ENCODE measurements at regions not wholly inside any gene's neighbourhood (a gene's known extent, or its start where the extent isn't known, plus 50 kb on each side); places are given as distances from the start of the nearest gene placed in this dataset.

DNA sequence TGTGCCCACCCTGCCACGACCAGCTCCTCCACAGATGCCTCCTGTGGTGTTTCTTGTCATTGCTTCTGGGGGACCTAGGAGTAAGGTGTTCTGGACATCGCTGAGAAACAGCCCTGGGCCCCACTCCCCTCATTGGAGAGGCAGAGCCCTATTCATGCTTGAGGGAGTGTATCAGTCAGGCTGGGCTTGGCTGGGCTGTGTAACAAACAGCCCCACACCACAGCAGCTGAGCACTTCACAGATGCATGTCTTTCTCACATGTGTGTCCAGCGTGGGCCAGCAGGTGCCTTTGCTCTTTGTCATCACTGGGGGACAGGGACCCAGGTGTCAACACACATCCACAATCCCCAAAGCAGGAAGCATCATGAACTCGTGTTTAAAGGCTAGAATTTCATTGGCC lies 65.1 kb upstream of the FBRSL1 start:
- DNase-seq (ENCODE audit: low read depth), result no peak

GRCh38 chr12:132423820-132424645 lies 65.9 kb upstream of the FBRSL1 start:
- no peak for DNase-seq (ENCODE audit: low read depth)

GRCh38 chr12:132423251-132423819 lies 66.6 kb upstream of the FBRSL1 start:
- DNase-seq (ENCODE audit: low read depth), result no peak

DNA sequence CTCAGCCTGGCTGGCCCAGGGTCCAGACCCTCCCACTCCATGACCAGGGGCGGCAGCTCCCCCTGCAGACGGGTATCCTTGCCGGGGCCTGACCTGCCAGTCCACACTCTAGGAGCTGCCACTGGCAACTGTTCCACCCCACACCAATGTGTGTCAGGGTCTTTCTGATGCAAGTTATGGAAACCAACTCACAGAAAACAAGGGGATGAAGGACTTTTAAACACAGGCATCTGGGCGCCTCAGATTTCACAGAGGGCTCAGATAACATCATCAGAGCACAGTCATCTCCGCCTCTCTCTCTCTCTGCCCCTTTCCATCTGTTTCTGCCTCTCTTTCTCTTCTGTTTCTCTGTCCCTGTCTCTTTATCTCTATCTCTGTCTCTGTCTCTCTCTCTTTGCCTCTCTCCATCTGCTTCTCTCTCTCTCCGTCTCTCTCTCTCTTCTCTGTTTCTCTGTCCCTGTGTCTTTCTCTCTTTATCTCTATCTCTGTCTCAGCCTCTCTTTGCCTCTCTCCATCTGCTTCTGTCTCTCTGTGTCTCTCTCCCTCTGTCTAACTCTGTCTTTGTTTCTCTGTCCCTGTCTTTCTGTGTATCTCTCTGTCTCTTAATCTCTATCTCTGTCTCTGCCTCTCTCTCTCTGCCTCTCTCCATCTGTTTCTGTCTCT lies 67.4 kb upstream of the FBRSL1 start:
- no peak for DNase-seq (ENCODE audit: low read depth)

- DNase-seq (ENCODE audit: low read depth), result no peak
These were observed 67.9 kb upstream of the FBRSL1 start for GRCh38 chr12:132422040-132422380.

GRCh38 chr12:132419631-132420246 lies 70.2 kb upstream of the FBRSL1 start:
- DNase-seq (ENCODE audit: low read depth), result no peak

DNA sequence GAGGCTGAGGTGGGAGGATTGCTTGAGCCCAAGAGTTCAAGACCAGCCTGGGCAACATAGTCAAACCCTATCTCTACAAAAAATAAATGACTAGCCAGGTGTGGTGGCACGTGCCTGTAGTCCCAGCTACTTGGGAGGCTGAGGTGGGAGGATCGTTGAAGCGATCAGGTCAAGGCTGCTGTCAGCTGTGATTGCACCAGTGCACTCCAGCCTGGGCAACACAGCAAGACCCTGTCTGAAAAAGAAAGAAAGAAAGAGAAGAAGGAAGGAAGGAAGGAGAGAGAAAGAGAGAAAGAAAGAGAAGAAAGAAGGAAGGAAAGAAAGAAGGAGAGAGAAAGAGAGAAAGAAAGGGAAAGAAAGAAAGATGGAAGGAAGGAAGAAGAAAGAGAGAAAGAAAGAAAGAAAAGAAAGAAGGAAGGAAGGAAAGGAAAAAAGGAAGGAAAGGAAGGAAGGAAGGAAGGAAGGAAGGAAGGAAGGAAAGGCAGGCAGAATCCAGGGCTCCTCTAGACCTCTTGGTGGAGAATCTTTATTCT lies 71.5 kb upstream of the FBRSL1 start:
- no peak for DNase-seq (ENCODE audit: low read depth)

DNA sequence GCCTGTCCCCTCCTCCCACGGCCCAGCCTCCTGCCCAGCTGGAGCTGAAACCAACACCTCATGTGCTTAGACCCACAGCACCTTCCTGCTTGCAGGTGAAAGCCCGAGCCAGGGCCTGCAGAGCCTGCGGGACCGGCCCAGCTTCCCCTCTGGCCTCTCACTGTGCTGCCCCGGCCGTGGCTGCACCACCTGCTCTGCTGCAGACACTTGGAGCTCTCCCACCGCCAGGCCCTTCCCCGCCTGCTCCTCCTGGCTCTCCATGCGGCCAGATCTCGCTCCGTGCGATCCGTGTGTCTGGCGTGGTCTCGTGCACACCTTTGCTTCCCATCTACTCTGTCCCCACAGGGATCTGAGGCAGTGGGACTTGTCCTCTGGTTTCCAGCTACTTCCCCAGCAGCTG lies 72.2 kb upstream of the FBRSL1 start:
- no peak for DNase-seq (ENCODE audit: low read depth)

- no peak for DNase-seq (ENCODE audit: low read depth)
These were observed 73.1 kb upstream of the FBRSL1 start for GRCh38 chr12:132416827-132417226.

GRCh38 chr12:132416121-132416673 lies 73.8 kb upstream of the FBRSL1 start:
- DNase-seq (ENCODE audit: low read depth), result no peak

DNA sequence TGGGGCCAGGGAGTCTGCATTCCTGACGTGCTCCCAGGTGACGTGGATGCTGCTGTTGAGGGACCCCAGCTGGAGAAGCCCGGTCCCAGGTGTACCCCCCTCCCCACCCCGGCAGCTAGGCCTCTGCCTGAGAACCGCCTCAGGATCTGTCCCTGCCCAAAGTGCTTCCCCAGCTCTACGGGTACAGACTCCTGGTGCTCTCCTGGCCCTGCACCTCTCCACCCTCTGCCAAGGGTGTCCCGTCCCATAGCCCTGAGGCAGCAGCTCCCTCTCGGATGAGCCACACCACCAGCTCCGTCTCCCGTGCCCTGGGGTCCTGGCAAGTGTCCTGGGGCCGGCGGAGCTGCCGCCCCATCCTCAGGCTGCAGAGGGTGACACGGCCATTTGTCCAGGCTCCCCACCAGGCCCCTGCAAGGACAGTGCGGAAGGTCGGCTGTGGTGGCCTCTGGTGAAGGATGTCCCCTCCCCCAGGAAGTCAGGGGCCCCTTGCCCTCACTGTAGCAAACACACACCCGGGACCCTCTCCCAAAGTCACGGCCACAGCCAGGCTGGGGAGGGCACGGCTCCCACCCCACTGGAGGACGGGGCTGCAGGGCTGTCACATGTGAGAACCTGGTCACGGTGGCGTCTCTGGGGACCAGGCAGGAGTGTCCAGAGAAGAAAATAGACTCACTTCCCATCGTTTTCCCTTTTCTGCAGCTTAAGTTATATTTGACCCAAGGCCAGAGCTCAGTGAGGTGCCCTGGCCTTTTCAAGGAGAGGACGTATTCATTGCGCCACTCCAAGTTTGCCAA lies 74.4 kb upstream of the FBRSL1 start:
- no peak for DNase-seq (ENCODE audit: low read depth)

- DNase-seq (ENCODE audit: low read depth), result peak; percentile 27
These were observed 75.2 kb upstream of the FBRSL1 start for GRCh38 chr12:132414634-132415326.

DNA sequence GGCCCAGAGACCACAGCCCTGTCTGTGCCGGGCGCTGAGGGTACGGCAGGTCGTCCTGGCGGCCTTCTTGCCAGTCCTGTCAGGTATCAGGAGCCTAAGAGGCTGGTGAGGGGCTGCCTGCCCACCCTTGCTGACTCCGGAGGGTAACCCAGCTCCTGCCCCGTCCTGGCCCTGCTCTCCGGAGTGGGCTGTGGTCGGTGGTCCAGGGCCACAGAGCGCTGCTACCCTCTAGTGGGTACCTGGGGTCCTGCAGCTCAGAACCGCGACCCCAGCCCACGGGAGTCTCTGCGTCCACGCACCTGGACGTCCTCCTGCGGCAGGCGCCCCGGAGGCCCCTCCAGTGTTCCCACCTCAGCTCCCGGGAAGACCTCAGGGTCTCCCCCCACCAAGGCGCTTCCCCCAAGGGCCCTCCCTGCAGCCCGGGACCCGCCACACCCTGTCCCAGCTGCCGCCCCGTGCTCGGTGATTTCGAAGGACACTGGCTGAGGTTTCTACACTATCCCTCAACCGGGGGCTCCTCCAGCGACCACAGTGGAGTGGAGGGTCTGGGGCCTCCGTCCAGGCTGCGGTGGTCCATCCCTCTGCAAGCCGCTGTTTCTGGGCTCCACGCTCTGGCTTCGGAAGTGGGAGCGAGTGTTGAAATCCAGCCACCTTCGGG lies 75.9 kb upstream of the FBRSL1 start:
- DNase-seq (ENCODE audit: low read depth), result no peak

- no peak for DNase-seq (ENCODE audit: low read depth)
These were observed 78.5 kb upstream of the FBRSL1 start for GRCh38 chr12:132411457-132411856.

DNA sequence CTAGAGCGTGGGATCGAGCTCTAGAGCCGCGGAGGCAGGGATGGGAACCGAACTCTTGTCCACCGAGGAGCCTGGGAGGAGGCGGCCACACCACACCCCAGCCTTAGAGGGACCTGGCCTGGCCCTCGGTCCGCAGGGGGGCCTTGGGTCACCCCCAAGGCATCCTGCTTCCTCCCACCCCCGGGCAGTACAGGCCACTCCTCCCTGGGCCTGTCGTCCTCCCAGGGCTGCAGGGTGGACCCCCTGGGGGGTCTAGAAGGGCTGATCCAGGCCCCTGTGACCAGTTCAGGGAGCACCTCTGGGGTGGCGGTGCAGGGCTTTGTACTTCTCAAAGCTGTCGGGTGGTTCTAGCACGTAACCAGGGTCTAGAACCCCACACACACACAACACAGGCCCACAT lies 79.1 kb upstream of the FBRSL1 start:
- DNase-seq (ENCODE audit: low read depth), result no peak

DNA sequence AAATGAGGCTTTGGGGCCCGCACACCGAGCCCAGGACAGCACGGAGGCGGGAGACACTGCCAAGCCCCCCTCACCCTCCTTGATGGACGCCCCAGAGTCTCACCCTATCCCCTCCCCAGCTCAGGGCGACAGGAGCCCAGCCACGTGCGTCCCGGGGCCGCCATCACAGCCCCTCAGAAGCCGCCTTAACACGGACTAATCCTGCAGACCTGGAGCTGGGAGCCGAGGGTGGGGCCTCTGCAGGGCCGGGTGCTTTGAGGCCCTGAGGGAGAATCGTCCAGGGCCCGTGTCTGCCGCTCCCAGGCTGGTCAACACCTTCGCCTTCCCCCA lies 79.7 kb upstream of the FBRSL1 start:
- DNase-seq (ENCODE audit: low read depth), result no peak

DNA sequence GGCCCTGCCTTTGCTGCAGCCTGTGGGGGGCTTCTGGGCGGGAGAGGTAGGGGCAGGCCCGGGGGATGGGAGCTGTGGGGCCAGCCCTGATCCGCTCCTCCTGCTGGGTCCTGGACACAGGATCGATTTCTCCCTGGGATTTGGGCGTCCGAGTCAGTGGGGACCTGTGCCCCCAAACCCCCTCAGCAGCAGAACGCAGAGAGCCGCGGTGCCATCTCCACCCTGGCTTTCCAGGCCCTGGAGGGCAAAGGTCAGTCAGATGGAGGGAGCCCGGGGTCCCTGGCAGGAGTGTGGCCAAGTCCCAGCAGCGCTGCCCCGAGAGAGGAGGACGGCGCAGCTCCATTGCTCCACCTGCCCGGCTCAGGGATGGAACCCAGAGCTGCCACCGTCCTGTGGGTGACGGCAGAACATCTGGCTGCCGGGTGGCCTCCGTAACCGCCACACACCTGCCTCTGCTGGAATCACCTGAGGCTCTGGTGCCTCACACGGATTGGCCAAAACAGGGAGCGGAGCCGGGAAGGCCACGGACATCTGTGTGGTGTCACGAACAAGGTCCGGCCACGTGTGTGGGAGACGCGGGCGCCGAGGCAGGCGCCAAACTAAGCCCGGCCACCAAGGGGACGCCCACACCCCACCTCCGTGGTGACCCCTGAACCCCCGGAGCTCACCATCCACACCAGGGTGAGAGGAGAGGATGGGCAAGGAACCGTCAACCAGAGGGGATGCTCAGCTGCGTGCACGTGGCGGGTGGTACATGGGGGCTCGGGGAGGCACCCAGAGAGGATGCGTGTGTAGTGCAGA lies 80.3 kb upstream of the FBRSL1 start:
- DNase-seq (ENCODE audit: low read depth), result no peak

GRCh38 chr12:132408626-132409494 lies 79.5 kb upstream of the GALNT9 start:
- no peak for DNase-seq (ENCODE audit: low read depth)

DNA sequence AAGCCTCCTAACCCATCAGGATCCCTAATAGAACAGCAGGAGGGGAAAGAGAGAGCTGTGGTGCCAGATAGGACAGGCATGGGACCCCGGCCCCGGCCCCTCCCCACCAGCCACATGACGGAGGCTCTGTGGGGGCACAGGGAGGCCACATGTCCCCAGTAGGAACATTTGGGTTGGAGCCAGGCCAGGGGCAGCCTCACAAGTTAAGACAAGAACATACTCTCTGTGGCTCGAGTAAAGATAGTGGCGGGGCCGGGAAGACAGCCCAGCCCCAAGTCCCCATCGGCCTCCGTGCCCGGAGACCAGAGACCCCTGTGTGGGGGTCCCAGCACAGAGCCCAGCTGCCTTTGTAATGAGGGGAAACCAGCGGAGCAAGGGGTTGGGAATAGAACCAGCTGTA lies 78.6 kb upstream of the GALNT9 start:
- DNase-seq (ENCODE audit: low read depth), result no peak

Measured in HS-27A (cell line).